HCT116 (cell line): ENCODE measurements at regions not wholly inside any gene's neighbourhood (a gene's known extent, or its start where the extent isn't known, plus 50 kb on each side); places are given as distances from the start of the nearest gene placed in this dataset.

ENCODE experiments used
- ATAC-seq: fragments of 200-7000 bp; cut with Tn5 transposase; 2 replicates; pipeline ENCODE4 v1.9.1; 2020; ENCODE audit warnings: mild to moderate bottlenecking, moderate library complexity
- BruUV-seq: library from RNA; stranded (reverse); fragments of 400-500 nt; replicated peaks from 2 replicates; lab custom pipeline; 2021; lab: Mats Ljungman, UMichigan
- CTCF ChIA-PET: fragments of 300-600 bp; sonication (Branson Sonifier 250); formaldehyde crosslinking; loops from one replicate; lab custom pipeline; 2021; ENCODE audit warnings: antibody characterized with exemption; lab: Charles Lee
- POLR2A ChIA-PET: fragments of 300-600, 350-600 bp; sonication (Branson Sonifier 250); formaldehyde crosslinking; loops from one replicate; lab custom pipeline; 2021; ENCODE audit warnings: antibody characterized with exemption; lab: Charles Lee
- RAD21 ChIA-PET, 2 experiments: fragments of 300-600 bp; sonication (Branson Sonifier 250); formaldehyde crosslinking; loops; one replicate each; lab custom pipeline; 2023; ENCODE audit warnings: low total read pairs in 2 of 2; ENCODE audit not compliant: uncharacterized antibody in 2 of 2, unreplicated experiment in 2 of 2, low non-redundant PET in 1 of 2; lab: Charles Lee
- DNase-seq: peaks from one replicate; pipeline ENCODE4 v3.0.0-alpha.2; 2010; ENCODE audit warnings: low read depth, low spot score
- H2AFZ ChIP-seq: fragments of 200-600 bp; shearing (Covaris generic), sonication (generic); 2 replicates; pipeline ENCODE4 v1.6.1; 2017; ENCODE audit warnings: low read depth, mixed run types, mixed read lengths, antibody characterized with exemption, low read length; ENCODE audit not compliant: poor library complexity, severe bottlenecking
- H3K27ac ChIP-seq: 2 replicates; pipeline ENCODE4 v1.5.1; 2012; ENCODE audit warnings: low read depth, low read length
- H3K27me3 ChIP-seq: fragments of 200-600 bp; sonication (generic); 2 replicates; pipeline ENCODE4 v1.6.1; 2016; ENCODE audit warnings: mixed run types, low read length, mixed read lengths; ENCODE audit not compliant: insufficient read depth
- H3K36me3 ChIP-seq, 2 experiments: fragments of 200-500 bp in 1 of 2; fragments of 200-600 bp in 1 of 2; sonication (Bioruptor generic) in 1 of 2; sonication (generic) in 1 of 2; 2 replicates each; pipeline versions ENCODE4 v1.5.1 to v1.6.1; 2014 to 2016; ENCODE audit warnings: low read length in 2 of 2, inconsistent platforms in 1 of 2, mixed read lengths in 1 of 2, mixed run types in 1 of 2; ENCODE audit not compliant: insufficient read depth in 2 of 2, control insufficient read depth in 1 of 2
- H3K4me1 ChIP-seq, 2 experiments: fragments of 200-600 bp in 1 of 2; sonication (generic) in 1 of 2; 2 replicates each; pipeline versions ENCODE4 v1.5.1 to v1.6.1; 2012 to 2017; ENCODE audit warnings: low read length in 2 of 2, inconsistent platforms in 1 of 2, mild to moderate bottlenecking in 1 of 2, mixed read lengths in 1 of 2, mixed run types in 1 of 2, moderate library complexity in 1 of 2; ENCODE audit not compliant: insufficient read depth in 2 of 2, control insufficient read depth in 1 of 2
- H3K4me2 ChIP-seq: fragments of 200-600 bp; sonication (generic); 2 replicates; pipeline ENCODE4 v1.6.1; 2017; ENCODE audit warnings: mixed run types, low read length, mixed read lengths
- H3K4me3 ChIP-seq, 2 experiments: fragments of 200-600 bp in 1 of 2; sonication (generic) in 1 of 2; replicated peaks in 1 of 2; 2 replicates each; pipeline ENCODE4 v1.5.1; 2011 to 2016; ENCODE audit warnings: low read length in 2 of 2, control low read depth in 1 of 2, low read depth in 1 of 2, mild to moderate bottlenecking in 1 of 2, mixed read lengths in 1 of 2, mixed run types in 1 of 2
- H3K79me2 ChIP-seq: fragments of 200-600 bp; sonication (generic); 2 replicates; pipeline ENCODE4 v1.6.1; 2017; ENCODE audit warnings: mild to moderate bottlenecking, mixed run types, low read length, moderate library complexity, mixed read lengths; ENCODE audit not compliant: insufficient read depth
- H3K9ac ChIP-seq: fragments of 200-600 bp; sonication (generic); 2 replicates; pipeline ENCODE4 v1.6.1; 2016; ENCODE audit warnings: low read length, mixed read lengths
- H3K9me2 ChIP-seq: fragments of 200-600 bp; sonication (generic), shearing (Covaris generic); 2 replicates; pipeline ENCODE4 v1.6.1; 2017; ENCODE audit warnings: mixed run types, mild to moderate bottlenecking, moderate library complexity; ENCODE audit not compliant: insufficient read depth
- H3K9me3 ChIP-seq, 2 experiments: fragments of 200-500 bp in 1 of 2; fragments of 200-600 bp in 1 of 2; sonication (Bioruptor generic) in 1 of 2; sonication (generic) in 1 of 2; 2 replicates each; pipeline ENCODE4 v1.6.1; 2014 to 2017; ENCODE audit warnings: low read length in 2 of 2, mixed read lengths in 2 of 2, inconsistent platforms in 1 of 2, low read depth in 1 of 2, mild to moderate bottlenecking in 1 of 2, mixed run types in 1 of 2, moderate library complexity in 1 of 2; ENCODE audit not compliant: control insufficient read depth in 1 of 2, insufficient read depth in 1 of 2
- H4K20me1 ChIP-seq: fragments of 200-600 bp; sonication (generic), shearing (Covaris generic); 2 replicates; pipeline ENCODE4 v1.6.1; 2017; ENCODE audit warnings: mixed run types, mild to moderate bottlenecking, moderate library complexity; ENCODE audit not compliant: insufficient read depth
- CBX3 ChIP-seq: IDR thresholded peaks from 2 replicates; pipeline ENCODE4 v1.6.1; 2012; ENCODE audit warnings: low read depth
- CEBPB ChIP-seq: IDR thresholded peaks from 2 replicates; pipeline ENCODE4 v1.6.1; 2012; ENCODE audit warnings: low read depth
- CTCF ChIP-seq, 3 experiments: fragments of 200-600 bp in 1 of 3; sonication (generic) in 1 of 3; IDR thresholded peaks in 2 of 3; conservative IDR thresholded peaks in 1 of 3; 2 replicates each; pipeline ENCODE4 v1.5.1; 2012 to 2017; ENCODE audit warnings: low read depth in 2 of 3, low read length in 2 of 3, antibody characterized with exemption in 1 of 3, borderline replicate concordance in 1 of 3, control low read depth in 1 of 3, mild to moderate bottlenecking in 1 of 3, mixed read lengths in 1 of 3, mixed run types in 1 of 3, moderate library complexity in 1 of 3; ENCODE audit not compliant: insufficient read depth in 1 of 3
- EGR1 ChIP-seq: IDR thresholded peaks from 2 replicates; pipeline ENCODE4 v1.6.1; 2012; ENCODE audit warnings: low read depth
- ELF1 ChIP-seq: IDR thresholded peaks from 2 replicates; pipeline ENCODE4 v1.6.1; 2012; ENCODE audit warnings: low read depth, borderline replicate concordance
- FOSL1 ChIP-seq: IDR thresholded peaks from 2 replicates; pipeline ENCODE4 v1.6.1; 2012; ENCODE audit warnings: low read depth
- MAX ChIP-seq: IDR thresholded peaks from 2 replicates; pipeline ENCODE4 v1.6.1; 2012
- POLR2A ChIP-seq: IDR thresholded peaks from 2 replicates; pipeline ENCODE4 v1.7.0; 2011; ENCODE audit warnings: borderline replicate concordance; ENCODE audit not compliant: insufficient read depth, insufficient read length; ENCODE audit errors: extremely low read depth
- REST ChIP-seq: IDR thresholded peaks from 2 replicates; pipeline ENCODE4 v1.6.1; 2012; ENCODE audit warnings: low read depth
- SIN3A ChIP-seq: IDR thresholded peaks from 2 replicates; pipeline ENCODE4 v1.6.1; 2012; ENCODE audit warnings: low read depth
- SP1 ChIP-seq: IDR thresholded peaks from 2 replicates; pipeline ENCODE4 v1.6.1; 2012; ENCODE audit warnings: low read depth
- SRF ChIP-seq: IDR thresholded peaks from 2 replicates; pipeline ENCODE4 v1.6.1; 2012; ENCODE audit warnings: low read depth
- TCF7L2 ChIP-seq: IDR thresholded peaks from 2 replicates; pipeline ENCODE4 v1.7.0; 2011; ENCODE audit warnings: borderline replicate concordance, inconsistent platforms; ENCODE audit not compliant: insufficient read depth, insufficient read length; ENCODE audit errors: extremely low read depth
- YY1 ChIP-seq: IDR thresholded peaks from 2 replicates; pipeline ENCODE4 v1.6.1; 2011; ENCODE audit warnings: low read length, low read depth, moderate library complexity, mild to moderate bottlenecking; ENCODE audit not compliant: insufficient replicate concordance; ENCODE audit errors: extremely low read depth
- ZFX ChIP-seq: fragments of 450-650 bp; IDR thresholded peaks from 2 replicates; pipeline ENCODE4 v1.6.1; 2017
- ZNF274 ChIP-seq: fragments of 200-500 bp; sonication (Bioruptor generic); IDR thresholded peaks from 2 replicates; pipeline ENCODE4 v1.6.1; 2014; ENCODE audit warnings: mild to moderate bottlenecking, low read depth, low read length, inconsistent platforms
- intact Hi-C: fragments of 100-400 bp; cut with micrococcal nuclease; formaldehyde crosslinking; loops from 2 replicates; pipeline ENCODE4 v1.10.0; 2022
- TF ChIP-seq, protein P1 (sequence below): IDR thresholded peaks from 2 replicates; pipeline ENCODE4 v1.6.1; 2011; ENCODE audit warnings: mild to moderate bottlenecking, low read length, moderate library complexity; ENCODE audit not compliant: insufficient replicate concordance; ENCODE audit errors: extremely low read depth
- TF ChIP-seq, protein P2 (sequence below): IDR thresholded peaks from 2 replicates; pipeline ENCODE4 v1.6.1; 2012

DNA sequence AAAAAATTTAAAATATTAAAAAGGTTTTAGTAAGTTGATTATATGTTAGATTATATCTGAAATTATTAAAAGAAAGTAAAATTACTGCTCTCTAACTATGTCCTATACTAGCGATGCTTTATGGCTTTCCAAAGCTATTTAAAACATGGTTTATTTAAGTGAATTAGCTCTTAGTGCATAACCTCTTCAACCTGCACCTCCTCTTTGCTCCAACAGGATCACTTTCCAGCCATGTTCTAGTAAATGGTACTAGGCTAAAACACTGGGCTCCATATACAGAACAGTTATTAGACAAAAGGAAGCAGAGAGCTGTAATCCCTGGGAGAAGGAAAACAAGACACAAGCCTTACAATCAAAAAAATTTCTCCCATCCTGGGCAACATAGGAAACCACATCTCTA, 314.9 kb upstream of the ECI2 start:
- Histone ChIP-seq H3K4me3 (no peak overlapping the region), H3K4me1 (no peaks in the 10 kb centered on the region), H3K9me2 (no peaks in the 10 kb centered on the region), H3K36me3 (no peaks in the 10 kb centered on the region), H3K9me3 (peaks cover 0 to 3% of the 10 kb centered on the region in 2 experiments; a peak in 1 of 4 replicates), H3K9ac (no peak overlapping the region), H3K79me2 (no peaks in the 10 kb centered on the region), H3K27ac (no peak overlapping the region), H4K20me1 (no peaks in the 10 kb centered on the region), H3K27me3 (no peaks in the 10 kb centered on the region), H3K4me2 (no peak overlapping the region), H2AFZ (no peak overlapping the region)
- DNase-seq (no peak), ATAC-seq (no peak)
- BruUV-seq = no TSS peak
- POLR2A ChIA-PET = interaction anchor here (0.6 kb wide), 1 partner anchor 10 kb away, joined by 3 read pairs; no protein-coding TSS in a partner anchor
- CTCF ChIA-PET = no interaction called here
- RAD21 ChIA-PET = no interaction called here
- TF ChIP-seq SIN3A = no peak
- TF ChIP-seq SP1 = no peak
- no peak for TF ChIP-seq YY1
- TF ChIP-seq FOSL1 = no peak
- TF ChIP-seq ZNF274 = no peak
- TF ChIP-seq CEBPB = no peak
- TF ChIP-seq REST = no peak
- no peak for TF ChIP-seq CBX3
- no peak for TF ChIP-seq ZFX
- no peak for TF ChIP-seq SRF
- TF ChIP-seq, protein P1, sequence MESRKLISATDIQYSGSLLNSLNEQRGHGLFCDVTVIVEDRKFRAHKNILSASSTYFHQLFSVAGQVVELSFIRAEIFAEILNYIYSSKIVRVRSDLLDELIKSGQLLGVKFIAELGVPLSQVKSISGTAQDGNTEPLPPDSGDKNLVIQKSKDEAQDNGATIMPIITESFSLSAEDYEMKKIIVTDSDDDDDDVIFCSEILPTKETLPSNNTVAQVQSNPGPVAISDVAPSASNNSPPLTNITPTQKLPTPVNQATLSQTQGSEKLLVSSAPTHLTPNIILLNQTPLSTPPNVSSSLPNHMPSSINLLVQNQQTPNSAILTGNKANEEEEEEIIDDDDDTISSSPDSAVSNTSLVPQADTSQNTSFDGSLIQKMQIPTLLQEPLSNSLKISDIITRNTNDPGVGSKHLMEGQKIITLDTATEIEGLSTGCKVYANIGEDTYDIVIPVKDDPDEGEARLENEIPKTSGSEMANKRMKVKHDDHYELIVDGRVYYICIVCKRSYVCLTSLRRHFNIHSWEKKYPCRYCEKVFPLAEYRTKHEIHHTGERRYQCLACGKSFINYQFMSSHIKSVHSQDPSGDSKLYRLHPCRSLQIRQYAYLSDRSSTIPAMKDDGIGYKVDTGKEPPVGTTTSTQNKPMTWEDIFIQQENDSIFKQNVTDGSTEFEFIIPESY = no peak
- TF ChIP-seq ELF1 = no peak
- no peak for TF ChIP-seq CTCF (IDR thresholded peaks at IDR 0.05 in 2 of 3, conservative IDR thresholded peaks at IDR 0.05 in 1 of 3; ENCODE audit: borderline replicate concordance in 1 of 3, insufficient read depth in 1 of 3, low read depth in 2 of 3, low read length in 2 of 3)
- no peak for TF ChIP-seq MAX
- TF ChIP-seq, protein P2, sequence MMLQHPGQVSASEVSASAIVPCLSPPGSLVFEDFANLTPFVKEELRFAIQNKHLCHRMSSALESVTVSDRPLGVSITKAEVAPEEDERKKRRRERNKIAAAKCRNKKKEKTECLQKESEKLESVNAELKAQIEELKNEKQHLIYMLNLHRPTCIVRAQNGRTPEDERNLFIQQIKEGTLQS = no peak
- no peak for TF ChIP-seq POLR2A
- no peak for TF ChIP-seq EGR1
- TF ChIP-seq TCF7L2 = no peak
- intact Hi-C loops = no loop called here
